ENCODE measurements at regions not wholly inside any gene's neighbourhood (a gene's known extent, or its start where the extent isn't known, plus 50 kb on each side); places are given as distances from the start of the nearest gene placed in this dataset.

- ATAC-seq = no peak
- Mint-ChIP-seq H3K4me1 (ENCODE audit: low read depth) (peaks cover 9% of the 10 kb centered on the region), H3K36me3 (ENCODE audit: low read depth) (no peaks in the 10 kb centered on the region), H3K9me3 (ENCODE audit: insufficient read depth) (no peaks in the 10 kb centered on the region), H3K27me3 (ENCODE audit: low read depth) (peaks cover 2% of the 10 kb centered on the region), H3K4me3 (no peak overlapping the region), H3K27ac (no peak overlapping the region)
- POLR2A ChIA-PET = no interaction called here
- CTCF ChIA-PET = interaction anchor here (1.3 to 3.1 kb wide), 2 partner anchors 15 to 133 kb away, joined by 3 to 13 read pairs; no protein-coding TSS in a partner anchor
- no peak for DNase-seq
Observed at GRCh38 chr1:229094476-229095311, 176.2 kb upstream of the RAB4A start.

DNA sequence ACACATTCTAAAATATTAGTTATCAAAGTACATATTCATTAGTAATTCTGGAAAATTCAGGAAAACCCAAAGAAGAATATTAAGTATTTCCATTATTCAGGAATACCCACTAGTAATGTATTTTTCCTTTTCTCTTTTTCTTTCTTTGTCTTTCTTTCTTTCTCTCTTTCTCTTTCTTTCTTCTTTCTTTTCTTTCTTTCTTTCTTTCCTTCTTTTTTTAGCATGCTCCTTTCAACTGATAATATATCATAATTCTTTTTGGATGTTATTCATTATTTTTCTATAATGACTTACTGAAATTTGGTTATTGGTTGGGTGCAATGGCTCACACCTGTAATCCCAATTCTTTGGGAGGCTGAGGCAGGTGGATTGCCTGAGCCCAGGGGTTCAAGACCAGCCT is 175.6 kb upstream of the RAB4A start:
- ChIA-PET CTCF (no interaction called here), POLR2A (no interaction called here)
- no peaks in the 10 kb centered on the region for H3K36me3 Mint-ChIP-seq (ENCODE audit: low read depth)
- H3K27me3 Mint-ChIP-seq (ENCODE audit: low read depth) = peaks cover 2% of the 10 kb centered on the region
- H3K9me3 Mint-ChIP-seq (ENCODE audit: insufficient read depth) = no peaks in the 10 kb centered on the region
- H3K27ac Mint-ChIP-seq = no peak overlapping the region
- peaks cover 9% of the 10 kb centered on the region for H3K4me1 Mint-ChIP-seq (ENCODE audit: low read depth)
- DNase-seq (no peak), ATAC-seq (no peak)
- H3K4me3 Mint-ChIP-seq = no peak overlapping the region

DNA sequence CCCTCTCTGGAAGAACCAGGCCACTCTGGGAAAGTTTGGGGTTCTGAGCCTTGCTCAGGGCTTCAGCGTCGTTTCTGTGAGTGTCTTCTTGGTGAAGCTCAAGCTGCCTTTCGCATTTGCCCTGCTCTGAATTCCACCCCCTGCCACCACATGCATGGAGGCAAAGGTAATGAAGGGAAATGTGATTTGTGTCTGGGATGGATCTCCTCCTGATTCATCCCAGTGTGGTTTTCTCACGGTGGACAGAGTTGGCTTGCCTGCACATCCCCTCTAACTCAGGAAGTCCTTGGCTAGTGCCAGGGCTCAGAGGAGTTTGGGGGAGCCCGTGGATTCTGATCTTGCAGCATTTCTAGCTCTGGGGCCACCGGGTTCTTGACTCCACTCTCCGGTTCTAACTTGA is 173.6 kb upstream of the RAB4A start:
- no peaks in the 10 kb centered on the region for H3K9me3 Mint-ChIP-seq (ENCODE audit: insufficient read depth)
- DNase-seq = no peak
- no peak overlapping the region for H3K27ac Mint-ChIP-seq
- ChIA-PET CTCF (no interaction called here), POLR2A (no interaction called here)
- H3K36me3 Mint-ChIP-seq (ENCODE audit: low read depth) = no peaks in the 10 kb centered on the region
- no peak overlapping the region for H3K4me3 Mint-ChIP-seq
- ATAC-seq = no peak
- H3K27me3 Mint-ChIP-seq (ENCODE audit: low read depth) = peaks cover 7% of the 10 kb centered on the region
- H3K4me1 Mint-ChIP-seq (ENCODE audit: low read depth) = peaks cover 8% of the 10 kb centered on the region

DNA sequence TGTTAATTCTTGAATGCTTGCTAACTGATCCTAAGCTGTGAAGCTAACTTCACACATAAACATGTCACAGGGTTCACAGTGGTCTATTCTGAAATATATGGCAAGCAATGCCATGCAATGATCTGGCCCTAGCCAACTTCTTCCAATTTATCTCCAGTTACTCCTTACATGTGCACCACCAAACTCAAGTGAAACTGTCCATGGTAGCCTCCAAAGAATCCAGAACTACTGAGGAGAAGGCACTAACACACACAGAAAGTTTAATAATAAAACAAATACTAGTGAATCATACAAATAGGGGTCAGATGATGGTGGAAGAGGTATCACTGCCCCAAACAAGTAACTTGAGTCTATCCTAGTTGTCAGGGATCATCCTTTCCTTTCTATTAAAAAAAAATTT is 172.6 kb upstream of the RAB4A start:
- no peak for ATAC-seq
- Mint-ChIP-seq H3K27ac (no peak overlapping the region), H3K36me3 (ENCODE audit: low read depth) (no peaks in the 10 kb centered on the region), H3K4me1 (ENCODE audit: low read depth) (no peaks in the 10 kb centered on the region), H3K27me3 (ENCODE audit: low read depth) (peaks cover 10% of the 10 kb centered on the region), H3K9me3 (ENCODE audit: insufficient read depth) (no peaks in the 10 kb centered on the region), H3K4me3 (no peak overlapping the region)
- CTCF ChIA-PET = no interaction called here
- POLR2A ChIA-PET = no interaction called here
- no peak for DNase-seq

- H3K9me3 Mint-ChIP-seq (ENCODE audit: insufficient read depth) = no peaks in the 10 kb centered on the region
- CTCF ChIA-PET = no interaction called here
- H3K4me3 Mint-ChIP-seq = no peak overlapping the region
- no peaks in the 10 kb centered on the region for H3K36me3 Mint-ChIP-seq (ENCODE audit: low read depth)
- POLR2A ChIA-PET = no interaction called here
- no peak for ATAC-seq
- peaks cover 10% of the 10 kb centered on the region for H3K27me3 Mint-ChIP-seq (ENCODE audit: low read depth)
- H3K27ac Mint-ChIP-seq = no peak overlapping the region
- H3K4me1 Mint-ChIP-seq (ENCODE audit: low read depth) = no peaks in the 10 kb centered on the region
- no peak for DNase-seq
Observed at GRCh38 chr1:229098903-229099578, 171.9 kb upstream of the RAB4A start.

GRCh38 chr1:229101011-229101871 is 169.7 kb upstream of the RAB4A start:
- DNase-seq (no peak), ATAC-seq (no peak)
- ChIA-PET POLR2A (no interaction called here), CTCF (interaction anchor here (0.8 to 1.0 kb wide), 2 partner anchors 126 kb away, joined by 3 read pairs; no protein-coding TSS in a partner anchor)
- Mint-ChIP-seq H3K9me3 (ENCODE audit: insufficient read depth) (no peaks in the 10 kb centered on the region), H3K4me3 (no peak overlapping the region), H3K27me3 (ENCODE audit: low read depth) (peaks cover 10% of the 10 kb centered on the region), H3K36me3 (ENCODE audit: low read depth) (no peaks in the 10 kb centered on the region), H3K27ac (no peak overlapping the region), H3K4me1 (ENCODE audit: low read depth) (no peaks in the 10 kb centered on the region)

DNA sequence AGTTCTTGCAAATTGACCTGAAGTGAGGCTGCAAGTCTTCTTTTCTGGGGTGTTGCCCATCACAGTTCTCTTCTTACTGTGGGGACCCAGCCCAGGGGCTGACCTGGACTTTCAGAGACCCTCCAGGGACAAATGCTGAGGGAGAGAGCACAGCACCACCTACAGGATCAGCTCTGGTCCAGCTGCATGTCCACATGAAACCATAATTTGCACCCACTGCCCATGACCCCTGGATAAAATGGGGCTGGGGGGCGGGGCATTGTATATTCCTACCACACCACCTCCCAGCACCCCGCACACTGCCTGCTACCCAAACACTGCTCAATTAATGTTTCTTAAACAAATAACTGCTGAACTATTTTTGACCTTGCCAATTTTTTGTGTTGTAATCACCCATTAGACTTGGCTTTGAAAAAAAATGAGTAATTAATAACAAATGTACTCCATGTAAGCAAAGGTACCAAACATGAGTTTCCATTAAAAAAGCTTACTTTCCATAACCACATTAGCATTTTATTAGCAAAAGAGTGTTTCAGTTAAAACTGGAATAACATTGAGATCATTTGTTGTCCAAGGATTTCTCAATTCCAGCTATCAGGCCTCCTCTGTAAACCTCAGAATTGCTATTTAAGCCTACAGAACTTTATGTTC is 168.0 kb upstream of the RAB4A start:
- POLR2A ChIA-PET = no interaction called here
- H3K4me3 Mint-ChIP-seq = no peak overlapping the region

GRCh38 chr1:229104654-229105053 is 166.3 kb upstream of the RAB4A start:
- no peak for ATAC-seq
- no peaks in the 10 kb centered on the region for H3K9me3 Mint-ChIP-seq (ENCODE audit: insufficient read depth)
- H3K27ac Mint-ChIP-seq = no peak overlapping the region
- ChIA-PET CTCF (interaction anchor here (1.3 kb wide), 1 partner anchor 34 kb away, joined by 3 read pairs; no protein-coding TSS in a partner anchor), POLR2A (no interaction called here)
- peaks cover 12% of the 10 kb centered on the region for H3K27me3 Mint-ChIP-seq (ENCODE audit: low read depth)
- no peaks in the 10 kb centered on the region for H3K4me1 Mint-ChIP-seq (ENCODE audit: low read depth)
- no peak for DNase-seq
- H3K36me3 Mint-ChIP-seq (ENCODE audit: low read depth) = no peaks in the 10 kb centered on the region
- no peak overlapping the region for H3K4me3 Mint-ChIP-seq

More for the DNA sequence above, 168.0 kb upstream of the RAB4A start:
- H3K36me3 Mint-ChIP-seq (ENCODE audit: low read depth) = no peaks in the 10 kb centered on the region
- no peaks in the 10 kb centered on the region for H3K9me3 Mint-ChIP-seq (ENCODE audit: insufficient read depth)
- CTCF ChIA-PET = no interaction called here
- no peaks in the 10 kb centered on the region for H3K4me1 Mint-ChIP-seq (ENCODE audit: low read depth)
- no peak for ATAC-seq
- peaks cover 10% of the 10 kb centered on the region for H3K27me3 Mint-ChIP-seq (ENCODE audit: low read depth)
- no peak for DNase-seq
- H3K27ac Mint-ChIP-seq = no peak overlapping the region

GRCh38 chr1:229105109-229105508 is 165.8 kb upstream of the RAB4A start:
- Mint-ChIP-seq H3K27ac (no peak overlapping the region), H3K4me3 (no peak overlapping the region), H3K36me3 (ENCODE audit: low read depth) (no peaks in the 10 kb centered on the region), H3K4me1 (ENCODE audit: low read depth) (no peaks in the 10 kb centered on the region), H3K9me3 (ENCODE audit: insufficient read depth) (no peaks in the 10 kb centered on the region), H3K27me3 (ENCODE audit: low read depth) (peaks cover 12% of the 10 kb centered on the region)
- ATAC-seq (no peak), DNase-seq (no peak)
- CTCF ChIA-PET = interaction anchor here (1.3 kb wide), 1 partner anchor 35 kb away, joined by 3 read pairs; no protein-coding TSS in a partner anchor
- POLR2A ChIA-PET = no interaction called here

DNA sequence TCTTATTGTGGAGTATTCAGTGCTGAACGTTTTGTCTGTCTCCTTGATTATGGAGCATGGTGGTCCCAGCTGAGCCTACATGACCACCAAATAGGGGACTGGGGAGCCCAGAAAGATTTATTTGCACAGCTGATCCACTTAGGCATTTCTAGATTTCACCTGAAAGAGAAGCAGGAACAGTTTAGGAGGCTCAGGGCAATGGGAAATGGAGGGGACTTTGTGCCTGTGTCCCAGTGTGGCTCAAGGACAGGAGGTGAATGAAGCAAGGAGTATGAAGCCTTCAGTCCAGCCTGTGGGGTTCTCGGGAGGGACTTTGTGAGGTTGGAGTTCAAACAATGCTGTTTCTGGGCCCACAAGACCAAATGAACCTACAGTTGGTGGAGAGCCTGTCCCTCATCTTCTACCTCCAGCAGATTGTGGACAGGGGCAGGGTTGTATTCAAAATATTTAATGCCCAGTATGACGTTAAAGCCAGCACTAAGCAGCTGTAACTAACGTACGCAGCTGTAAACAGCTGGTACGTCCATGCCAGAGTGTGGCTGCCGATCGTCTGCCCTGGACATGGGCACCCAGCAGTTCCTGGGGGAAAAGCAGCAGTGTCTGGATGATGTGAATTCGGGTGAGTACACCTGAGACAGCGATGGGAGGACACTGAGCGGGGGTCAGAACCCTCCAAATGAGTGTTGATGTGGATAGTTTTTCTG is 164.9 kb upstream of the RAB4A start:
- Mint-ChIP-seq H3K27me3 (ENCODE audit: low read depth) (peaks cover 12% of the 10 kb centered on the region), H3K4me1 (ENCODE audit: low read depth) (no peaks in the 10 kb centered on the region), H3K4me3 (no peak overlapping the region), H3K9me3 (ENCODE audit: insufficient read depth) (no peaks in the 10 kb centered on the region), H3K36me3 (ENCODE audit: low read depth) (no peaks in the 10 kb centered on the region), H3K27ac (no peak overlapping the region)
- ChIA-PET POLR2A (no interaction called here), CTCF (interaction anchor here (1.3 kb wide), 1 partner anchor 36 kb away, joined by 3 read pairs; no protein-coding TSS in a partner anchor)
- no peak for ATAC-seq
- no peak for DNase-seq

DNA sequence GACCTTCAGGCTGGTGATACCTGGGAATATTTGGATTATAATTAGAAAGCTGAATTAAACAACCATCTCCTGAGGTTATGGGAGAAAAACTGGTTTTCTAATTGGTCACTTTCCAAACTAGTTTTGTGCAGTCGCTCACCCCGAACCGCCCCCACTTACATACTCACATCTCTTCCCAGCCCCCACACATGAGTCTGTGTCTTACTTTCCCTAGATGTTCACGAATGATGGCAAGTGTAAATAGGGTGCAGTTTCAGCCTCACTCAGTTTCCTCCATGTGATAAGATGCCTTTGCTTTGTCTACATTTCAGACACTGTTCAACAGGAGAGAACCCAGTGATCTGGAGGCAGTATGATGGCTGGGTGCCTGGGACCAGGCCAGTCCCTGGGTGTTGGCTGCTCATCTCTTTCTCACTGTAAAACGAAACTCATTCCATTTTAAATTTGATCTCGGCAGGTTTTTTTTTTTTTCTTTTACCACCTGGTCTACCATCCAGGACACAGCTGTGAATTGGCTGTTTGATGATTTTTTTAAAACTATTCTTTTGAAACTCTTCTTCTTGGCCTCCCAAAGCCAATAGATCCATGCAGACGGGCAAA is 164.3 kb upstream of the RAB4A start:
- Mint-ChIP-seq H3K4me3 (no peak overlapping the region), H3K4me1 (ENCODE audit: low read depth) (no peaks in the 10 kb centered on the region), H3K36me3 (ENCODE audit: low read depth) (no peaks in the 10 kb centered on the region), H3K27ac (no peak overlapping the region), H3K9me3 (ENCODE audit: insufficient read depth) (no peaks in the 10 kb centered on the region), H3K27me3 (ENCODE audit: low read depth) (peaks cover 12% of the 10 kb centered on the region)
- ATAC-seq (no peak), DNase-seq (no peak)
- ChIA-PET CTCF (no interaction called here), POLR2A (no interaction called here)
